ENCODE measurements at regions not wholly inside any gene's neighbourhood (a gene's known extent, or its start where the extent isn't known, plus 50 kb on each side); places are given as distances from the start of the nearest gene placed in this dataset.

DNA sequence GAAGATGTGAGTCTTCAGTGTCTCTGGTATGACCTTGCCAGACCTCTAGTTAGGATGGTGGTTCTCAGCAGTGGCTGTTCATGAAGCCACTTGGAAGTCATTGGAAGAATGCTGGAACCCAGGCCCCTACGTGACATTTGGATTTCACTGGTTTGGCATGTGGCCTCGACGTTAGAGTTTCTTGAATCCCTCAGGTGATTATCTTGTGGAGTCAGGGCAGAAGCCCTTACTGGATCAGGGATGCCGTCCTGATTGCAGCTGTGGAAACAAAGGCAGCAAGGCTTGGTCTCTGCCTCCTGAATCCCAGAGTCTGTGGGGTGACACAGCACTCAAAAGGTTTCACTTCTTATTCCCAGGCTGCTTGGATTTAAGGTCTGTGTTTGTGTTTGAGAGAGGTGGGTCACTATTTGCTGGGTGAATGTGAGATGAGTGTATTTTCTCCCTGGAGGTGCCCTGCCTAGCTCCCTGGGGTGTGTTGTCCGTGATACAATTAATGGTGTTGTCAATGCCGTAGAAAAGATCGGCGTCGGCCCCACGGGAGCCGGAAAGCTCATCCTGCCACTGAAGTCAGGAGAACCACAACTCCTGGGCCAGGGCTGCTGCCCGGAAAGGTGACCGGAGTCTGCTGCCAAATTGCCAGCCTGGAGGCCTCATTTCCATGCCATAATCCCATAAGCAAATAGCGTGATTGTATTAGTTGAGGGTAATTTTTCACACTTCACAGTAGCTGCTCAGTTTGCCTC is 939.0 kb downstream of the BRD1 start:
- H3K36me3 ChIP-seq: no peaks in the 10 kb centered on the region
- TF ChIP-seq POLR2A (IDR thresholded peaks at IDR 0.05) (no peak), EP300 (IDR thresholded peaks at IDR 0.05) (no peak), POLR2AphosphoS5 (IDR thresholded peaks at IDR 0.05) (no peak)
- TF ChIP-seq, protein P1, sequence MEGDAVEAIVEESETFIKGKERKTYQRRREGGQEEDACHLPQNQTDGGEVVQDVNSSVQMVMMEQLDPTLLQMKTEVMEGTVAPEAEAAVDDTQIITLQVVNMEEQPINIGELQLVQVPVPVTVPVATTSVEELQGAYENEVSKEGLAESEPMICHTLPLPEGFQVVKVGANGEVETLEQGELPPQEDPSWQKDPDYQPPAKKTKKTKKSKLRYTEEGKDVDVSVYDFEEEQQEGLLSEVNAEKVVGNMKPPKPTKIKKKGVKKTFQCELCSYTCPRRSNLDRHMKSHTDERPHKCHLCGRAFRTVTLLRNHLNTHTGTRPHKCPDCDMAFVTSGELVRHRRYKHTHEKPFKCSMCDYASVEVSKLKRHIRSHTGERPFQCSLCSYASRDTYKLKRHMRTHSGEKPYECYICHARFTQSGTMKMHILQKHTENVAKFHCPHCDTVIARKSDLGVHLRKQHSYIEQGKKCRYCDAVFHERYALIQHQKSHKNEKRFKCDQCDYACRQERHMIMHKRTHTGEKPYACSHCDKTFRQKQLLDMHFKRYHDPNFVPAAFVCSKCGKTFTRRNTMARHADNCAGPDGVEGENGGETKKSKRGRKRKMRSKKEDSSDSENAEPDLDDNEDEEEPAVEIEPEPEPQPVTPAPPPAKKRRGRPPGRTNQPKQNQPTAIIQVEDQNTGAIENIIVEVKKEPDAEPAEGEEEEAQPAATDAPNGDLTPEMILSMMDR (IDR thresholded peaks at IDR 0.05): no peak
- H3K4me1 ChIP-seq: no peaks in the 10 kb centered on the region
- WGBS, 5 donors: 77 to 86% (median 79%) methylated on average over 13 to 14 of the region's 14 CpGs
- H3K27ac ChIP-seq: no peak overlapping the region
- H3K4me3 ChIP-seq: no peak overlapping the region
- H3K27me3 ChIP-seq: peaks cover 0 to 76% (median 0%) of the 10 kb centered on the region in 3 donors
- intact Hi-C loops (cut with DNase I; ENCODE audit: low total_unique reads): no loop called here
- no peak for DNase-seq
- peaks cover 0 to 12% (median 9%) of the 10 kb centered on the region in 4 donors for H3K9me3 ChIP-seq

DNA sequence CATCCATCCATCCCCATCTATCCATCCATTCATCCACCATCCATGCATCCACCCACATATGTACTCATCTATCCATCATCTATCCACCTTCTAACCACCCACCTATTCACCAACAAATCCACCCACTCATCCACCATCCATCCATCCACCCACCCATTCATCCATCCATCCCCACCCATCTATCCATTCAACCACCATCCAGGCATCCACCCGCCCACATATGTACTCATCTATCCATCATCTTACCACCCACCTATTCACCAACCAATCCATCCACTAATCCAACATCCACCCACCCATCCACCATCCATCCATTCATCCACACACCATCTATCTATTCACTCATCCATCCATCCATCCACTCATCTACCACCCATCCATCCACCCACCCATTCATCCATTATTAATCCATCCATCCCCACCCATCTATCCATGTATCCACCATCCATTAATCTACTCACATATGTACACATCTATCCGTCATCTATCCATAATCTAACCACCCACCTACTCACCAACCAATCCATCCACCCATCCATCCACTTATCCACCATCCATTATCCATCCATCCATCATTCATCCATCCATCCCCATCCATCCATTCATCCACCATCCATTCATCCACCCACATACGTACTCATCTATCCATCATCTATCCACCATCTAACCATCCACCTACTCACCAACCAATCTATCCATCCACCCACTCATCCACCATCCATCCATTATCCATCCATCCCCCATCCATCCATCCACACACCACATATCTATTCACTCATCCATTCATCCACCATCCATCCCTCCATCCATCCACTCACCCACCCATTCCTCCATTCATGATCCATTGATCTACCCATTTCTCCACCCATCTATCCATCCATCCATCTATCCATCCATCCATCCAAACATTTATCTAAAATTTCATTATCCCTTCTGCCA is 940.0 kb downstream of the BRD1 start:
- TF ChIP-seq EP300 (IDR thresholded peaks at IDR 0.05): no peak
- no peak for TF ChIP-seq POLR2A (IDR thresholded peaks at IDR 0.05)
- TF ChIP-seq, protein P1 (IDR thresholded peaks at IDR 0.05): no peak
- TF ChIP-seq POLR2AphosphoS5 (IDR thresholded peaks at IDR 0.05): no peak
- Histone ChIP-seq H3K36me3 (no peaks in the 10 kb centered on the region), H3K4me3 (no peak overlapping the region), H3K27me3 (peaks cover 0 to 72% (median 0%) of the 10 kb centered on the region in 3 donors), H3K4me1 (no peaks in the 10 kb centered on the region), H3K9me3 (peaks cover 0 to 12% (median 9%) of the 10 kb centered on the region in 4 donors), H3K27ac (no peak overlapping the region)
- DNase-seq: no peak
- 70 to 93% (median 85%) methylated on average over 3 of the region's 3 CpGs for WGBS, 5 donors
- intact Hi-C loops (cut with DNase I; ENCODE audit: low total_unique reads): no loop called here

DNA sequence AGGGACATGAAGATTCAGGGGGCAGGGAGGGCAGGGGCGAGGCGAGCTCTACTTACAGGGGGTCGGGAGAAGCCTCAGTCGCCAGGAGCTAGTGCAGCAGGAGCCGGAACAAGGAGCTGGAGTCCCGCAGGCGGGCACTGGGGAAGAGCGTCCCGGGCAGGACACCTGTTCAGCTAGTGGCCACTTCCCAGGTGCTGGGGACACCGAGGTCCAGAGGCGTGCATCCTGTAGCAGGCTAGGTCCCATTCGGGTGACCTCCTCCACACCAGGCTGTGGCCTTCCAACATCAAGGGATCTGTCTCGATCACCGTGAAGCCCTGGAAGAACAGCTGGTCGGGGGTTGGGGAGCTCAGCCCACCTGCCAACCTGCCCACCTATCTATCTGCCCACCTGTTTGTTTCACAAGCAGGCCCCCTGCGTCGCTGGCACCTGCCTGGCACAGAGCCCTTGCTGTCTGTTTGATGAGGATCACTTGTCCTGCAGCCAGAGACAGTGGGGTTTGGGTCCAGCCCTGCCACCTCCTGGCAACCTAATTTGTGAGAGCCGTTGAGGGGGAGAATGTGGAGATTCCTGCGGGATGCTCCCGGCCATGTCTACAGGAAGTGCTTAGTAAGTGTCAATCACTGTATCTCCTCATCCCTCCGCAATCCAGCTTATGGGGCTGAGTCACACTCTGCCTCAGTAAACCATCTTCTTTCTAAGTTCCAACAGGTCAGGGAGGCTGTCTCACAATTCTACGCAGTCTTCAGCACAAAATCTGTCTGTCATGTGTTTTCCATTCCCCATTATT is 940.9 kb downstream of the BRD1 start:
- H3K27ac ChIP-seq: no peak overlapping the region
- peaks cover 0 to 7% (median 6%) of the 10 kb centered on the region in 4 donors for H3K9me3 ChIP-seq
- 73 to 83% (median 78%) methylated on average over 13 to 22 of the region's 22 CpGs for WGBS, 5 donors
- no peaks in the 10 kb centered on the region for H3K4me1 ChIP-seq
- no peak for DNase-seq
- intact Hi-C loops (cut with DNase I; ENCODE audit: low total_unique reads): no loop called here
- no peak for TF ChIP-seq POLR2A (IDR thresholded peaks at IDR 0.05)
- TF ChIP-seq POLR2AphosphoS5 (IDR thresholded peaks at IDR 0.05): no peak
- no peak for TF ChIP-seq EP300 (IDR thresholded peaks at IDR 0.05)
- TF ChIP-seq, protein P1 (IDR thresholded peaks at IDR 0.05): no peak
- H3K4me3 ChIP-seq: no peak overlapping the region
- H3K36me3 ChIP-seq: no peaks in the 10 kb centered on the region
- peaks cover 0 to 68% (median 0%) of the 10 kb centered on the region in 3 donors for H3K27me3 ChIP-seq

DNA sequence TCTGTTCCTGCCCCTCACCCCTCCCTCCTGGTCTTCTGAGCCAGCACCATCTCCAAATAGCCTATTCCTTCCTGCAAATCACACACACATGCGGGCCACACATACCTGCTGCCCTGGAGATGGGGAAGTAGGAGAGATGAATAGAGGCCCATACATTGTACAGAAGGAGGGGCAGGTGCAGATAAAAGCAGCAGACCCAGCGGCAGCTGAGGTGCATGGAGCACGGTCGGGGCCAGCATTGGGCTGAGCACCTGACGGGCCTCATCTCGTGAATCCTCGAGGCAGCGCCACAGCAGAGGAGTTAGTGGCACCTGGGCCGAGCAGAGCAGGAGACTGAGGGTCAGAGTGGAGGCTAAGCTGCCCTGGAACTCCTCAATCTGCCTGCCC is 941.8 kb downstream of the BRD1 start:
- Histone ChIP-seq H3K27ac (no peak overlapping the region), H3K4me1 (no peaks in the 10 kb centered on the region), H3K9me3 (peaks cover 0 to 5% (median 0%) of the 10 kb centered on the region in 4 donors), H3K4me3 (no peak overlapping the region), H3K27me3 (peaks cover 0 to 62% (median 0%) of the 10 kb centered on the region in 3 donors), H3K36me3 (no peaks in the 10 kb centered on the region)
- WGBS, 5 donors: 68 to 77% (median 73%) methylated on average over 9 of the region's 9 CpGs
- intact Hi-C loops (cut with DNase I; ENCODE audit: low total_unique reads): no loop called here
- TF ChIP-seq POLR2A (IDR thresholded peaks at IDR 0.05): no peak
- no peak for TF ChIP-seq POLR2AphosphoS5 (IDR thresholded peaks at IDR 0.05)
- no peak for TF ChIP-seq EP300 (IDR thresholded peaks at IDR 0.05)
- TF ChIP-seq, protein P1 (IDR thresholded peaks at IDR 0.05): no peak
- DNase-seq: no peak
